ENCODE measurements at regions not wholly inside any gene's neighbourhood (a gene's known extent, or its start where the extent isn't known, plus 50 kb on each side); places are given as distances from the start of the nearest gene placed in this dataset.

- no peak overlapping the region for H3K4me3 ChIP-seq (ENCODE audit: low read depth, low read length)
- no peak for TF ChIP-seq CTCF (IDR thresholded peaks at IDR 0.05; ENCODE audit: borderline replicate concordance, insufficient read depth, low read depth, low read length)
Measured at GRCh38 chr14:28020112-28020511, 746.5 kb upstream of the FOXG1 start.

GRCh38 chr14:28023853-28024252 is 742.7 kb upstream of the FOXG1 start:
- no peak for TF ChIP-seq CTCF (IDR thresholded peaks at IDR 0.05; ENCODE audit: borderline replicate concordance, insufficient read depth, low read depth, low read length)
- H3K4me3 ChIP-seq (ENCODE audit: low read depth, low read length), result no peak overlapping the region

- no peak for TF ChIP-seq CTCF (IDR thresholded peaks at IDR 0.05; ENCODE audit: borderline replicate concordance, insufficient read depth, low read depth, low read length)
- H3K4me3 ChIP-seq (ENCODE audit: low read depth, low read length), result no peak overlapping the region
Measured at GRCh38 chr14:28052251-28052650, 714.3 kb upstream of the FOXG1 start.

GRCh38 chr14:28055008-28055407 is 711.6 kb upstream of the FOXG1 start:
- TF ChIP-seq CTCF (IDR thresholded peaks at IDR 0.05; ENCODE audit: borderline replicate concordance, insufficient read depth, low read depth, low read length), result no peak
- H3K4me3 ChIP-seq (ENCODE audit: low read depth, low read length), result no peak overlapping the region

GRCh38 chr14:28057359-28058296 is 709.0 kb upstream of the FOXG1 start:
- no peak overlapping the region for H3K4me3 ChIP-seq (ENCODE audit: low read depth, low read length)
- TF ChIP-seq CTCF (IDR thresholded peaks at IDR 0.05; ENCODE audit: borderline replicate concordance, insufficient read depth, low read depth, low read length), result no peak

GRCh38 chr14:28059254-28059653 is 707.3 kb upstream of the FOXG1 start:
- TF ChIP-seq CTCF (IDR thresholded peaks at IDR 0.05; ENCODE audit: borderline replicate concordance, insufficient read depth, low read depth, low read length), result no peak
- H3K4me3 ChIP-seq (ENCODE audit: low read depth, low read length), result no peak overlapping the region

- no peak overlapping the region for H3K4me3 ChIP-seq (ENCODE audit: low read depth, low read length)
- no peak for TF ChIP-seq CTCF (IDR thresholded peaks at IDR 0.05; ENCODE audit: borderline replicate concordance, insufficient read depth, low read depth, low read length)
Measured at GRCh38 chr14:28061006-28061405, 705.6 kb upstream of the FOXG1 start.

Data from GM12875 (cell line).